ENCODE measurements at regions not wholly inside any gene's neighbourhood (a gene's known extent, or its start where the extent isn't known, plus 50 kb on each side); places are given as distances from the start of the nearest gene placed in this dataset.
"Not testable (repeated sequence)": the region's sequence is repeated elsewhere in the genome, so short reads cannot be mapped to it uniquely, and the experiment has no call there.

DNA sequence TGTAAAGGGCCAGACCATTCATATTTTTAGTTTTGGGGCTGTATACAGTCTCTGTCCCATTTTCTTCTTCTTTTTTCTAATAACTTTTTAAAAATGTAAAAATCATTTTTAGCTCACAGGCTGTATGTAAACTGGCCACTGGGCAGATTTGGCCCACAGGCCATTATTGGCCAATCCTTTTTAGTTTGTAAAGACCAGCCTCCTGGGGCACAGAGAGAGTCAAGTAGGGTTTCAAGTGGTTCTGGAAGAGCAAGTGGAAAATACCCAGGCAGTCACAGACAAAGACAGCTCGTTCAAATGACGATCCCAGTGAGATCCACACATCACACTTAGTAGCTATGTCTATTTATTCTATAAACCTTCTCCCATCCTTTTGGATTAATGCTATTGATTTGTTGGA, 150.2 kb upstream of the ARHGAP20 start:
- no peak for DNase-seq (ENCODE audit: low read depth, low spot score)
- no peak overlapping the region for H3K4me3 ChIP-seq (ENCODE audit: low read length)

- DNase-seq (ENCODE audit: low read depth, low spot score), result no peak
- no peak overlapping the region for H3K4me3 ChIP-seq (ENCODE audit: low read length)
Observed at GRCh38 chr11:110860461-110860860, 148.2 kb upstream of the ARHGAP20 start.

GRCh38 chr11:110859998-110860397, 147.8 kb upstream of the ARHGAP20 start:
- H3K4me3 ChIP-seq (ENCODE audit: low read length), result no peak overlapping the region
- DNase-seq (ENCODE audit: low read depth, low spot score), result no peak

DNA sequence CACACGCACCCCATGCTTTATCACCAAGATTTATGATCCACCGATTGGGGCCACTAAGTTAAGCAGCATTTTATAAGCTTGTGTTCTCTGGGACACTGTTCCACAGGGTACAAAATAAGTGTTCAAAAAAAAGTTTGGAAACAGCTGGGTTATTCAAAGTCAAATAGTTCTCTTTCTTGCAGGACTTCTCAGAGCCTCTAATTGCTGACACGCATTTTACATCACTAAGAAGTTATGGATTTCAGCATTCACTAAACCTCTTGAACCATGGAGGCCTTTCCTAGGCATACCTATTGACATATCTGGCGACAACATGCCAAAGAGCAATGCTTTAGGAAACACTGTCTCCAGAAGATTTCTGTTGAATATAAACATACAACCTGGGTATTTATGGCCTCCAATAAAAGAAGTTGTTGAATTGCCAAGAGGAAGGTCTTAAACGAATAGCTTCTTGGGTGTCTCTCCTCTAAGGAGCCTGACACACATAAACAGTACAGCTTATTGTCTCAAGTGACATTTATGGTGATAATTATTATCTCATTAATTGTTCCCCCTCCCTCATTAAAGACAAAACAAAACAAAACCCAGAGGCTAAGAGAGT, 147.1 kb upstream of the ARHGAP20 start:
- no peak for DNase-seq (ENCODE audit: low read depth, low spot score)
- H3K4me3 ChIP-seq (ENCODE audit: low read length), result no peak overlapping the region

GRCh38 chr11:110858547-110858921, 146.3 kb upstream of the ARHGAP20 start:
- DNase-seq (ENCODE audit: low read depth, low spot score), result no peak
- H3K4me3 ChIP-seq (ENCODE audit: low read length), result no peak overlapping the region

GRCh38 chr11:110857892-110858546, 145.8 kb upstream of the ARHGAP20 start:
- no peak for DNase-seq (ENCODE audit: low read depth, low spot score)
- H3K4me3 ChIP-seq (ENCODE audit: low read length), result no peak overlapping the region

DNA sequence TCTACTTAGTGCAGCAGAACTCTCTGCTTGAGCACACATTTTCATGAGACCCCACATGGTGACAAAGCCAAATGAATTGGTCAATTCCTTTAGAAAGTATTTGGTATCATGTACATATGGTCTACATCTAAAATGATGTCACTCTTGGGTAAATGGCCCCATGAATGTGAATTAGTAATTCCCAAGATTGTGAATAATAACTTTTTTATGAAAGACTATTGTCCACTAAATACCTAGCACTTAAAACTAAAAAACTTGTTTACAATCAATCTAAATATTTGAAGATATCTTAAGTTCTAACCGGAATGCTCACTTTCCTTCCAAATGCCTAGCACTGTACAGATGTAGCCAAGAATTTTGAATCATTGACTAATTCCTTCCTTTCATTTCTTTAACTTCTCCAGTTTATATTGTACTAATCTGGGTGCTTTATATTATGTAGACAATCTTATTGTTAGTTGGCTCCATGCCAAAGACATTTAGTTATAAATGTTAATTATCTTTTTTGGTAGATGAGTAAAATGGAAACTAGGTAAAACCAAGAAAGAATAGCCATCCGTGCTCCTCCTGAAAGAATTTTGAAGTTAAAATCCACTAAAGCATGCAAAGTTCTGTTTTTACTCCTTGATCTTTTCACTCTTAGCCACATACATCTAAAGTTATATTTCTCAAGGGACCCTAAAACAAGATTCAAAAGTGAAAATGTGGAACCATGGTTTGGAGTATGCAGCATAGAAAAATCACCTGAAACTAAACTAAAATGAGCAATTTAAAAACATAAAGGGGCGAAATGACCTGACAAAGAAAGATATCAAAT, 145.0 kb upstream of the ARHGAP20 start:
- no peak overlapping the region for H3K4me3 ChIP-seq (ENCODE audit: low read length)
- DNase-seq (ENCODE audit: low read depth, low spot score), result no peak

DNA sequence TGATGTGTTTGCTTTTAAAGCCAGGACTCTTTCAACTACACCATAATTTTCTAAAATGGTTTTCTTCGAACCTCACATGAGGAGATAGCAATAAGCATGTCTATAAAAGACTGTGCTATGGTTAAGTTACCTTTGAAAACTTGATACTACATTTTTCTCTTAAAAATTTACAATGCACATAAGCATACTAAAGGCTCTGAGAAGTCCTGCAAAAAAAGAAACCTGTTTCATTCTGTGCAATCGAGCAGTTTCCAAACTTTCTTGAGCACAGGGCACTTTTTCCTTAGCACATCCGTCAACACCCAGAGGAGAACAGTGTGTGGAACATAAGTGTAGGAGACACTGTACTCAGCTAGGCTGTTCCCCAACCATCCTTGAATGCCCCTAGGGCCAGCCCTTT, 144.1 kb upstream of the ARHGAP20 start:
- no peak for DNase-seq (ENCODE audit: low read depth, low spot score)
- no peak overlapping the region for H3K4me3 ChIP-seq (ENCODE audit: low read length)

DNA sequence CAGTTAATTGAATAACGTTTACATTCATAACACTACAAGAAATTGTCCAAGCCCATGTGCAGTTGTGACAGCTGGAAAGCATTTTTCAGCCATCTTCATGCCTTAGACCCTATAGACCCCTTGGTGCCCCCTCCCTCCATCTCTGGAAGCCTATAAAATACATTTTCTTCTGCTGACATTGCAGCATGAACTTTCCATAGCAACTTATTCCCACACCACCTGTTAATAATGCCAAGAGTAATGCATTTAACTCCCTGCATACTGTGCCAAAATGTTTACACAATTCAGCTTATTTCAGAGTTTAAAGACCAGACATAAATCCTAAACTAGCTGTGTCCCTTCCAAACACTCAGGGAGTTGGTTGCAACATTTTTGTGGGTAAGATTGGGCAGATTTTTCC, 143.0 kb upstream of the ARHGAP20 start:
- no peak overlapping the region for H3K4me3 ChIP-seq (ENCODE audit: low read length)
- DNase-seq (ENCODE audit: low read depth, low spot score), result no peak

DNA sequence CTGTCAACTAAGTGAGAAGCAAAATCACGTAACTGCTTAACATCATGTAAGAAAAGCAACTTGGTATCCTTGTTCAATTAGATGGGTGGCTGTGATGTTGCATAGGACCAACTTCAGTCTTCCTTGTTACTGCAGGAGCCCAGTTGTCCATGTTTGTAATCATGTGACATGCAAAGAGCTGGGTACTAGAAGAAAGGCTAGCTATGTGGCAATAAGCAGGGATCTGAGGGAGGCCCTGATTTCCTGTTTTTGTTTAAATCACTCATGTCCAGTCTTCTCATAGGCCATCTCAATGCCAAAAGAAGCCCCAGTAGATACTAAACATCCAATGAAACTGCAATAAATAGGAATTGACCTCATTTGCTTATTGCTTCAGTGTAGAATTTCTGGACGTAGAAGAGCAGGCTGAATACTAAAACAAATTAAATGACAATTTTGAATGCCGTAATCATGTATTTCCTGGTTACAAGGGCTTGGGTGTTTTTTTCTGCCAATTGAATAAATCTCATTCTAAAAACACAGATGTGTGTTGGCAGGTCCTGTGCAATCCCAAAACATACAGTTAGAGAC, 140.8 kb upstream of the ARHGAP20 start:
- DNase-seq (ENCODE audit: low read depth, low spot score), result no peak
- H3K4me3 ChIP-seq (ENCODE audit: low read length), result no peak overlapping the region

DNA sequence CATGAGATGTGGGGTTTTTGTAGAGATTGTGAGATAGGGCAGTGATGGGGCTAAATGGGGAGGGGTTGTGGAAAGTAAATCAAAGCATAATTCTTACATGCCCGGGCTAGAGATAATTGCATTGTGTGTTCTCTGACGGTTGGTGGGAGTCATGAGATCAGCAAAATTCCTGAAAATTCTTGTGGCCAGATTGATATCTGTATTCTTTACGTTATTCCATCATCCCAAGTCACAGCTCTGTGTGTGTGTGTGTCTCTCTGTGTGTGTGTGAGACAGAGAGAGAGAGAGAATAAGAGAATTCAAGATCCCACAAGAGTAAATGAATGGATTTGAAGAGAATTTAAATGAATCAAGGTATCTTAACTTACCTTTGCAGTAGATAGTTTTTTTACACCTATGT, 138.6 kb upstream of the ARHGAP20 start:
- no peak overlapping the region for H3K4me3 ChIP-seq (ENCODE audit: low read length)
- no peak for DNase-seq (ENCODE audit: low read depth, low spot score)

- not testable (repeated sequence) for DNase-seq (ENCODE audit: low read depth, low spot score); H3K4me3 ChIP-seq (ENCODE audit: low read length)
Observed at GRCh38 chr11:110843053-110843452, 130.8 kb upstream of the ARHGAP20 start.

- no peak for DNase-seq (ENCODE audit: low read depth, low spot score)
- no peak overlapping the region for H3K4me3 ChIP-seq (ENCODE audit: low read length)
Observed at GRCh38 chr11:110838808-110839207, 126.6 kb upstream of the ARHGAP20 start.

DNA sequence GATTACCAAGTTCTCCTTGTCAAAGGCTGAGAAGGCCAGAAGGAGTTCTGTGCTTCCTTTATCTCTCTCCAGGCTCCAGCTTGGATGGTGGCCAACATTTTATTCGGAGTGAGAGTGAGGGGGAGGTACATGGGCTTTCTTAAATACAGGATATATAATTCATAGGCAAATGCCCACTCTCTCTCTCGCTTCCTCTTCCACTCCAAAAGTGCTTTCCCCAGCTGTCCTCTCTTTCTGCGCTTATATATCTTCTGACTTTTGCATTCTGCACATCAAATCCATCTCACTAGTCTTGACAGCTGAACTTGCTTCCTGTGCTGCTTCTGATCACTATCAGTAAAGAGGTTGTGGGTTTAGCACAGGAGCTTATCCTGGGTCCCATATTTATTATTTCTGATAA, 125.4 kb upstream of the ARHGAP20 start:
- DNase-seq (ENCODE audit: low read depth, low spot score), result peak; percentile 73
- no peak overlapping the region for H3K4me3 ChIP-seq (ENCODE audit: low read length)

DNA sequence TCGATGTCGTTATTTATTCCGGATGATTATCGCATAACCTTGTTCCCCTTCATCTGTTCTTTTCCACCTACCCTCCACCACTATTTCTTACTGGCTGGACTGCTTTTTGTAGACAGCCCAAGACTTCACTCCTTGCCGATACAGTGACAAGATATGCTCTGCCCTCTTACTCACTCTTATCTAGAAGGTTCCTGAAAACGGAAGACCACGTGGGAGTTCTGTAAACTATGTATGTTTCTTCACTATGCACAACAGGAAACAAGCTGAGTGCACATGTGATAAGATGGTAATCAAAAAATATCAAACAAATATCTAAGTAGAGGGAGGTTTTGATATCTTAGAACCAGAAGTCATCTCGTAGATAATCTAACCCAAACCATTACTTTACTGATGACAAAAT, 122.9 kb upstream of the ARHGAP20 start:
- H3K4me3 ChIP-seq (ENCODE audit: low read length), result no peak overlapping the region
- no peak for DNase-seq (ENCODE audit: low read depth, low spot score)

- DNase-seq (ENCODE audit: low read depth, low spot score), result no peak
- H3K4me3 ChIP-seq (ENCODE audit: low read length), result no peak overlapping the region
Observed at GRCh38 chr11:110833033-110833484, 120.8 kb upstream of the ARHGAP20 start.

- no peak for DNase-seq (ENCODE audit: low read depth, low spot score)
Observed at GRCh38 chr11:110832539-110832938, 120.3 kb upstream of the ARHGAP20 start.

DNA sequence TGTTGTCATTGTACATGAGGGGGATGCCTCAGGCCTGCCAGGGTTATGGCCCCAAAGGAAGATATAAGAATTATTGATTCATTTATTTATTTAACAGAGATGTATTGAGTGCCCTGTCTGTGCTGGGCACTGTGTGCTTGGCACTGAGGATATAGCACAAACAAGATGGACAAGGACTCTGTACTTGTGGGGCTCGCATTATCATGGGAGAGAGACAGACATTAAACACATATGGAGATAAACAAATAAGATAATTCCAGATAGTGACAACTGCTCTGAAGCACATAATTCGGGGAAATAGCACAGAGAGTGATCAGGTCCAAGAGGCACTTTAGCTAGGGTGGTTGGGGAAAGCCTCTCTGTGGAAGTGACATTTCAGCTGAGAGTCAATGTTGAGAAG, 119.8 kb upstream of the ARHGAP20 start:
- DNase-seq (ENCODE audit: low read depth, low spot score), result no peak
- H3K4me3 ChIP-seq (ENCODE audit: low read length), result no peak overlapping the region

More at GRCh38 chr11:110832539-110832938, 120.3 kb upstream of the ARHGAP20 start:
- H3K4me3 ChIP-seq (ENCODE audit: low read length), result no peak overlapping the region

GRCh38 chr11:110830747-110831146, 118.5 kb upstream of the ARHGAP20 start:
- DNase-seq (ENCODE audit: low read depth, low spot score), result no peak
- no peak overlapping the region for H3K4me3 ChIP-seq (ENCODE audit: low read length)

DNA sequence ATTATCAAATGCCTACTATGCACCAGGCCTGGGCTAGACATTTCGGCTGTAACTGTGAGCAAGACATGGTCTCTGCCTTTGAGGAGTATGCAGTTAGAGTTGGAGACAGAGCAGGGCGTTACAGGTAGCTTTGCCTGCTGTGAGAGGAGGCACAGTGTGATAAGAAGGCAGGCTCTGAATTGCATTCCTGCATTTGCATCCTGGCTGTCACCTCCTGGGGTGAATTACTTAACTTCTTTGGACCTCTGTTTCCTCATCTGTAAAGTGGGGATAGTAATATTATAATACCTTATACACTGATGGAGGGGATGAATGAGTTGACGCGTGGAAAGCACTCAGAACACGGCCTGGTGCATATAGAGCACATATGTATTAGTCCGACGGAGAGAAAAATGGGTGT, 118.1 kb upstream of the ARHGAP20 start:
- H3K4me3 ChIP-seq (ENCODE audit: low read length), result no peak overlapping the region
- no peak for DNase-seq (ENCODE audit: low read depth, low spot score)

Measured in Jurkat, Clone E6-1 (cell line).